ENCODE measurements at regions not wholly inside any gene's neighbourhood (a gene's known extent, or its start where the extent isn't known, plus 50 kb on each side); places are given as distances from the start of the nearest gene placed in this dataset.

DNA sequence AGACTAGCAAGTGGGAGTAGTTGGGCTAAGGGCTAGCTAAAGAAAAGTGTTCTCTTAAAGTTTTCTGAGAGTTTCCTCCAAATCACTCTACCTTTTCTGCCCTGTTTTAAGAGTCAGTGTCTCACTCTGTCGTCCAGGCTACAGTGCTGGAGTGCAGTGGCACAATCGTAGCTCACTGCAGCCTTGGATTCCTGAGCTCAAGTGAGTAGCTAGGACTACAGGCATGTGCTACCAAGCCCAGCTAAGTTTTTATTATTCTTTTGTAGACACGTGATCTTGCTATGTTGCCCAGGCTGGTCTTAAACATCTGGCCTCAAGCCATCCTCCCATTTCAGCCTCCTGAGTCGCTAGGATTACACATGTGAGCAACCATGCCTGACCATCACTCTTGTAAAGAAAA lies 378.9 kb downstream of the CAAP1 start (continued):
- TF ChIP-seq FOSL2 (IDR thresholded peaks at IDR 0.05; ENCODE audit: borderline replicate concordance, low read depth): no peak

DNA sequence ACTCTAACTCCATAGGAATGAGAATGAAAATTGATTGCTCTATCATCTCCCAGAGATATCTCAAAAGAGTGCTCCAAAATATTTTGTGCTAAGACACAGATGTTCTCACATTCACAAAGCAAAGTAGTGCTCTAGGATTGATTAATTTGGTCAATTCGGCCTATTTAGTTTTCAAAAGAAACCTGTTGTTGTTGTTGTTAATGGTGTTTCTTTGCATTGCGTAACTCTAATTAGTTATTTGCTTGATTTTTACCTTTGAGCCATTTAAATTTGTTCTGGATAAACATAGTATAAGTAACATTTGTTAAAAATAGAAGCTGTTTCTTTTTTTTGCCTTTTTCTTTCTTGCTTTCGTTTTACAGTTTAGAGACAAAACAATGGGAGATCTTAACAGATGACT lies 382.5 kb downstream of the CAAP1 start:
- Histone ChIP-seq H3K79me2 (ENCODE audit: insufficient read depth) (no peaks in the 10 kb centered on the region), H3K9ac (no peak overlapping the region), H3K27me3 (ENCODE audit: insufficient read depth) (no peaks in the 10 kb centered on the region), H3K4me3 (ENCODE audit: low read depth in 2 of 2, low read length in 1 of 2) (no peak overlapping the region), H3K27ac (ENCODE audit: low read depth in 2 of 2, low read length in 1 of 2) (no peak overlapping the region), H4K20me1 (ENCODE audit: insufficient read depth) (no peaks in the 10 kb centered on the region), H3F3A (replicated peaks; ENCODE audit: insufficient read depth) (no peaks in the 10 kb centered on the region), H3K4me1 (ENCODE audit: control insufficient read depth in 1 of 2, insufficient read depth in 2 of 2, low read depth in 1 of 2, low read length in 1 of 2) (no peaks in the 10 kb centered on the region), H3K9me3 (no peaks in the 10 kb centered on the region), H3K9me2 (no peaks in the 10 kb centered on the region), H3K4me2 (no peak overlapping the region), H3K36me3 (replicated peaks in 1 of 2; ENCODE audit: control insufficient read depth in 1 of 2, insufficient read depth in 2 of 2, low read length in 1 of 2) (no peaks in the 10 kb centered on the region), H2AFZ (ENCODE audit: low read depth) (no peak overlapping the region)
- 29% methylated on average over 3 of the region's 3 CpGs for WGBS (ENCODE audit: low lambda C conversion rate)
- TF ChIP-seq, protein P1, sequence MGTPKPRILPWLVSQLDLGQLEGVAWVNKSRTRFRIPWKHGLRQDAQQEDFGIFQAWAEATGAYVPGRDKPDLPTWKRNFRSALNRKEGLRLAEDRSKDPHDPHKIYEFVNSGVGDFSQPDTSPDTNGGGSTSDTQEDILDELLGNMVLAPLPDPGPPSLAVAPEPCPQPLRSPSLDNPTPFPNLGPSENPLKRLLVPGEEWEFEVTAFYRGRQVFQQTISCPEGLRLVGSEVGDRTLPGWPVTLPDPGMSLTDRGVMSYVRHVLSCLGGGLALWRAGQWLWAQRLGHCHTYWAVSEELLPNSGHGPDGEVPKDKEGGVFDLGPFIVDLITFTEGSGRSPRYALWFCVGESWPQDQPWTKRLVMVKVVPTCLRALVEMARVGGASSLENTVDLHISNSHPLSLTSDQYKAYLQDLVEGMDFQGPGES (IDR thresholded peaks at IDR 0.05; ENCODE audit: low read depth, low read length): no peak
- TF ChIP-seq RFX5 (IDR thresholded peaks at IDR 0.05; ENCODE audit: low read length): no peak
- no peak for TF ChIP-seq RAD21 (IDR thresholded peaks at IDR 0.05; ENCODE audit: low read length)
- TF ChIP-seq TEAD4 (IDR thresholded peaks at IDR 0.05; ENCODE audit: borderline replicate concordance, insufficient read depth): no peak
- TF ChIP-seq TCF12 (IDR thresholded peaks at IDR 0.05): no peak
- no peak for TF ChIP-seq YY1 (IDR thresholded peaks at IDR 0.05; ENCODE audit: low read depth)
- TF ChIP-seq ELF1 (IDR thresholded peaks at IDR 0.05): no peak
- no peak for TF ChIP-seq POLR2AphosphoS5 (IDR thresholded peaks at IDR 0.05; ENCODE audit: low read depth, low read length)
- no peak for TF ChIP-seq JUND (IDR thresholded peaks at IDR 0.05)
- no peak for TF ChIP-seq EZH2phosphoT487 (IDR thresholded peaks at IDR 0.05; ENCODE audit: borderline replicate concordance, low read depth)
- TF ChIP-seq, protein P2, sequence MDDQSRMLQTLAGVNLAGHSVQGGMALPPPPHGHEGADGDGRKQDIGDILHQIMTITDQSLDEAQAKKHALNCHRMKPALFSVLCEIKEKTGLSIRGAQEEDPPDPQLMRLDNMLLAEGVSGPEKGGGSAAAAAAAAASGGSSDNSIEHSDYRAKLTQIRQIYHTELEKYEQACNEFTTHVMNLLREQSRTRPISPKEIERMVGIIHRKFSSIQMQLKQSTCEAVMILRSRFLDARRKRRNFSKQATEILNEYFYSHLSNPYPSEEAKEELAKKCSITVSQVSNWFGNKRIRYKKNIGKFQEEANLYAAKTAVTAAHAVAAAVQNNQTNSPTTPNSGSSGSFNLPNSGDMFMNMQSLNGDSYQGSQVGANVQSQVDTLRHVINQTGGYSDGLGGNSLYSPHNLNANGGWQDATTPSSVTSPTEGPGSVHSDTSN (IDR thresholded peaks at IDR 0.05): no peak
- ChIA-PET POLR2A (no interaction called here), CTCF (interaction anchor here (0.7 kb wide), 1 partner anchor 1204 kb away, joined by 3 read pairs; no protein-coding TSS in a partner anchor)
- DNase-seq: no peak

DNA sequence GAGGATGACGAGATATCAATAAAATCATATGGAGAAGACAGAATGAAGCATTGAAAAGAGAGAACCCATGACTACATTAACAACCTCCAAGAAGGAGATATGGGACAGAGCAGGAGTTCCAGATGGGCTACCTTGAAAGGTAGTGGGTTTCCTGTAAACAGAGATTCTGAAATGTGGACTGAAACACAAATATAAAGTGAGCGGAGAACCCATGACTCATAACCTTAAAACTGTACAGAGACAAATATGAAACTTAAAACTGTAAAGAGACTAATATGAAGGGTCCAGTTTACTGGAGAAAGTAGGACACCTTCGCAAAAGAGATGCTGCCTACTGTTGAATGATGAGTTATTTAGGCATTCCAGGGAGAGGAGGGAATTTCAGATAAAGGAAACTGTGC lies 383.7 kb downstream of the CAAP1 start:
- Histone ChIP-seq H3K36me3 (replicated peaks in 1 of 2; ENCODE audit: control insufficient read depth in 1 of 2, insufficient read depth in 2 of 2, low read length in 1 of 2) (no peaks in the 10 kb centered on the region), H3K4me2 (no peak overlapping the region), H3K27ac (ENCODE audit: low read depth in 2 of 2, low read length in 1 of 2) (no peak overlapping the region), H3K4me3 (ENCODE audit: low read depth in 2 of 2, low read length in 1 of 2) (no peak overlapping the region), H3K9ac (no peak overlapping the region), H3K9me3 (no peaks in the 10 kb centered on the region), H3K27me3 (ENCODE audit: insufficient read depth) (no peaks in the 10 kb centered on the region), H3K4me1 (ENCODE audit: control insufficient read depth in 1 of 2, insufficient read depth in 2 of 2, low read depth in 1 of 2, low read length in 1 of 2) (no peaks in the 10 kb centered on the region), H3K9me2 (no peaks in the 10 kb centered on the region), H2AFZ (ENCODE audit: low read depth) (no peak overlapping the region), H3F3A (replicated peaks; ENCODE audit: insufficient read depth) (no peaks in the 10 kb centered on the region), H4K20me1 (ENCODE audit: insufficient read depth) (no peaks in the 10 kb centered on the region), H3K79me2 (ENCODE audit: insufficient read depth) (no peaks in the 10 kb centered on the region)
- DNase-seq: no peak
- WGBS (ENCODE audit: low lambda C conversion rate): 32% methylated on average over 3 of the region's 3 CpGs
- ChIA-PET CTCF (interaction anchor here (0.6 kb wide), 1 partner anchor 1599 kb away, joined by 3 read pairs; no protein-coding TSS in a partner anchor), POLR2A (no interaction called here)
- TF ChIP-seq GATA2 (CRISPR knock-in tag; IDR thresholded peaks at IDR 0.05) (no peak), EZH2phosphoT487 (IDR thresholded peaks at IDR 0.05; ENCODE audit: borderline replicate concordance, low read depth) (no peak), FOXM1 (IDR thresholded peaks at IDR 0.05; ENCODE audit: low read depth) (no peak), GABPA (IDR thresholded peaks at IDR 0.05; ENCODE audit: low read depth) (no peak), USF1 (IDR thresholded peaks at IDR 0.05; ENCODE audit: borderline replicate concordance, low read depth) (no peak)
- TF ChIP-seq, protein P3, sequence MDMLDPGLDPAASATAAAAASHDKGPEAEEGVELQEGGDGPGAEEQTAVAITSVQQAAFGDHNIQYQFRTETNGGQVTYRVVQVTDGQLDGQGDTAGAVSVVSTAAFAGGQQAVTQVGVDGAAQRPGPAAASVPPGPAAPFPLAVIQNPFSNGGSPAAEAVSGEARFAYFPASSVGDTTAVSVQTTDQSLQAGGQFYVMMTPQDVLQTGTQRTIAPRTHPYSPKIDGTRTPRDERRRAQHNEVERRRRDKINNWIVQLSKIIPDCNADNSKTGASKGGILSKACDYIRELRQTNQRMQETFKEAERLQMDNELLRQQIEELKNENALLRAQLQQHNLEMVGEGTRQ (IDR thresholded peaks at IDR 0.05; ENCODE audit: borderline replicate concordance, low read depth, low read length): no peak

Data from SK-N-SH (cell line).